IPS-20b (cell line): ENCODE measurements at regions not wholly inside any gene's neighbourhood (a gene's known extent, or its start where the extent isn't known, plus 50 kb on each side); places are given as distances from the start of the nearest gene placed in this dataset.

ENCODE experiments used
- H3K27ac ChIP-seq: one replicate; pipeline ENCODE4 v1.5.1; 2013; ENCODE audit warnings: low read length
- H3K27me3 ChIP-seq: 2 replicates; pipeline ENCODE4 v1.6.1; 2013; ENCODE audit warnings: mild to moderate bottlenecking, low read length, inconsistent platforms; ENCODE audit not compliant: insufficient read depth
- H3K36me3 ChIP-seq: 2 replicates; pipeline ENCODE4 v1.6.1; 2013; ENCODE audit warnings: low read depth, mild to moderate bottlenecking, inconsistent platforms, low read length, moderate library complexity; ENCODE audit not compliant: insufficient read depth
- H3K4me1 ChIP-seq: 2 replicates; pipeline ENCODE4 v1.6.1; 2013; ENCODE audit warnings: mild to moderate bottlenecking, control low read depth, inconsistent platforms, low read length, moderate library complexity; ENCODE audit not compliant: insufficient read depth
- H3K4me3 ChIP-seq: 2 replicates; pipeline ENCODE4 v1.5.1; 2013; ENCODE audit warnings: mild to moderate bottlenecking, low read length, inconsistent platforms
- H3K9ac ChIP-seq: 2 replicates; pipeline ENCODE4 v1.6.1; 2013; ENCODE audit warnings: low read depth, mild to moderate bottlenecking, inconsistent platforms, low read length, moderate library complexity
- H3K9me3 ChIP-seq: 2 replicates; pipeline ENCODE4 v1.6.1; 2013; ENCODE audit warnings: mild to moderate bottlenecking, low read depth, low read length, inconsistent platforms; ENCODE audit not compliant: insufficient read depth

GRCh38 chr9:89929673-89930480 lies 325.1 kb downstream of the GADD45G start:
- Histone ChIP-seq H3K9ac (no peak overlapping the region), H3K27ac (no peak overlapping the region)

GRCh38 chr9:89933578-89933977 lies 328.8 kb downstream of the GADD45G start:
- H3K4me3 ChIP-seq: no peak overlapping the region
- H3K4me1 ChIP-seq: no peaks in the 10 kb centered on the region
- no peak overlapping the region for H3K9ac ChIP-seq
- no peaks in the 10 kb centered on the region; the same call in 1 of the 2 replicates for H3K27me3 ChIP-seq
- H3K9me3 ChIP-seq: no peaks in the 10 kb centered on the region
- no peaks in the 10 kb centered on the region for H3K36me3 ChIP-seq
- no peak overlapping the region for H3K27ac ChIP-seq

More at GRCh38 chr9:89929673-89930480, 325.1 kb downstream of the GADD45G start:
- Histone ChIP-seq H3K9me3 (no peaks in the 10 kb centered on the region), H3K36me3 (no peaks in the 10 kb centered on the region), H3K4me3 (no peak overlapping the region), H3K4me1 (no peaks in the 10 kb centered on the region), H3K27me3 (no peaks in the 10 kb centered on the region; the same call in 1 of the 2 replicates)

- Histone ChIP-seq H3K27ac (no peak overlapping the region), H3K4me1 (no peaks in the 10 kb centered on the region), H3K27me3 (no peaks in the 10 kb centered on the region; the same call in 1 of the 2 replicates), H3K9me3 (no peaks in the 10 kb centered on the region), H3K4me3 (no peak overlapping the region), H3K36me3 (no peaks in the 10 kb centered on the region), H3K9ac (no peak overlapping the region)
Observed at GRCh38 chr9:89935115-89935514, 330.3 kb downstream of the GADD45G start.

GRCh38 chr9:89935801-89936200 lies 331.0 kb downstream of the GADD45G start:
- no peak overlapping the region for H3K27ac ChIP-seq
- H3K4me3 ChIP-seq: no peak overlapping the region
- H3K9ac ChIP-seq: no peak overlapping the region
- no peaks in the 10 kb centered on the region; the same call in 1 of the 2 replicates for H3K27me3 ChIP-seq
- no peaks in the 10 kb centered on the region for H3K4me1 ChIP-seq
- H3K9me3 ChIP-seq: no peaks in the 10 kb centered on the region
- no peaks in the 10 kb centered on the region for H3K36me3 ChIP-seq

- H3K9me3 ChIP-seq: no peaks in the 10 kb centered on the region
- no peak overlapping the region for H3K4me3 ChIP-seq
- no peaks in the 10 kb centered on the region; the same call in 1 of the 2 replicates for H3K27me3 ChIP-seq
- no peak overlapping the region for H3K27ac ChIP-seq
- no peaks in the 10 kb centered on the region for H3K4me1 ChIP-seq
- no peak overlapping the region for H3K9ac ChIP-seq
- H3K36me3 ChIP-seq: no peaks in the 10 kb centered on the region
Observed at GRCh38 chr9:89937051-89937450, 332.2 kb downstream of the GADD45G start.

- H3K9ac ChIP-seq: no peak overlapping the region
- H3K4me3 ChIP-seq: no peak overlapping the region
- no peaks in the 10 kb centered on the region for H3K36me3 ChIP-seq
- no peaks in the 10 kb centered on the region for H3K9me3 ChIP-seq
- no peaks in the 10 kb centered on the region; the same call in 1 of the 2 replicates for H3K27me3 ChIP-seq
- H3K27ac ChIP-seq: no peak overlapping the region
- H3K4me1 ChIP-seq: no peaks in the 10 kb centered on the region
Observed at GRCh38 chr9:89939181-89939580, 334.4 kb downstream of the GADD45G start.

- Histone ChIP-seq H3K36me3 (no peaks in the 10 kb centered on the region), H3K9ac (no peak overlapping the region), H3K27me3 (no peaks in the 10 kb centered on the region), H3K4me1 (no peaks in the 10 kb centered on the region), H3K9me3 (no peaks in the 10 kb centered on the region), H3K27ac (no peak overlapping the region), H3K4me3 (no peak overlapping the region)
Observed at GRCh38 chr9:89939626-89940292, 334.9 kb downstream of the GADD45G start.

- Histone ChIP-seq H3K4me1 (no peaks in the 10 kb centered on the region), H3K36me3 (no peaks in the 10 kb centered on the region), H3K9me3 (no peaks in the 10 kb centered on the region), H3K27ac (no peak overlapping the region), H3K9ac (no peak overlapping the region), H3K27me3 (no peaks in the 10 kb centered on the region), H3K4me3 (no peak overlapping the region)
Observed at GRCh38 chr9:89940625-89941024, 335.8 kb downstream of the GADD45G start.

GRCh38 chr9:89941875-89942274 lies 337.1 kb downstream of the GADD45G start:
- Histone ChIP-seq H3K4me3 (no peak overlapping the region), H3K27me3 (no peaks in the 10 kb centered on the region), H3K9ac (no peak overlapping the region), H3K27ac (no peak overlapping the region), H3K9me3 (no peaks in the 10 kb centered on the region), H3K36me3 (no peaks in the 10 kb centered on the region), H3K4me1 (no peaks in the 10 kb centered on the region)

- Histone ChIP-seq H3K27ac (no peak overlapping the region), H3K4me3 (no peak overlapping the region), H3K4me1 (no peaks in the 10 kb centered on the region), H3K9ac (no peak overlapping the region), H3K9me3 (no peaks in the 10 kb centered on the region), H3K36me3 (no peaks in the 10 kb centered on the region), H3K27me3 (no peaks in the 10 kb centered on the region)
Observed at GRCh38 chr9:89942643-89943042, 337.8 kb downstream of the GADD45G start.

- Histone ChIP-seq H3K36me3 (no peaks in the 10 kb centered on the region), H3K4me1 (no peaks in the 10 kb centered on the region), H3K27me3 (no peaks in the 10 kb centered on the region), H3K27ac (no peak overlapping the region), H3K9ac (no peak overlapping the region), H3K9me3 (no peaks in the 10 kb centered on the region), H3K4me3 (no peak overlapping the region)
Observed at GRCh38 chr9:89943309-89943708, 338.5 kb downstream of the GADD45G start.

GRCh38 chr9:89943728-89944127 lies 338.9 kb downstream of the GADD45G start:
- no peak overlapping the region for H3K9ac ChIP-seq
- no peaks in the 10 kb centered on the region for H3K36me3 ChIP-seq
- no peak overlapping the region for H3K27ac ChIP-seq
- peaks cover 2% of the 10 kb centered on the region; the same call in 1 of the 2 replicates for H3K4me1 ChIP-seq
- H3K27me3 ChIP-seq: no peaks in the 10 kb centered on the region
- no peaks in the 10 kb centered on the region for H3K9me3 ChIP-seq
- no peak overlapping the region for H3K4me3 ChIP-seq
